Muscle of leg (tissue), 3 donors: ENCODE measurements at regions not wholly inside any gene's neighbourhood (a gene's known extent, or its start where the extent isn't known, plus 50 kb on each side); places are given as distances from the start of the nearest gene placed in this dataset.
A peak's percentile ranks its signal among the peaks of the same experiment; 100 is the strongest.
"Not testable (repeated sequence)": the region's sequence is repeated elsewhere in the genome, so short reads cannot be mapped to it uniquely, and the experiment has no call there.

Experiments
- DNase-seq: peaks from one replicate; pipeline ENCODE4 v3.0.0; 2013
- H3K27ac ChIP-seq: one replicate; pipeline ENCODE4 v1.5.1; 2013; ENCODE audit warnings: mild to moderate bottlenecking, low read length, control low read depth
- H3K27me3 ChIP-seq: one replicate; pipeline ENCODE4 v1.6.1; 2013; ENCODE audit warnings: low read length; ENCODE audit not compliant: control insufficient read depth, insufficient read depth
- H3K36me3 ChIP-seq: one replicate; pipeline ENCODE4 v1.6.1; 2013; ENCODE audit warnings: low read length; ENCODE audit not compliant: control insufficient read depth, insufficient read depth
- H3K4me1 ChIP-seq: one replicate; pipeline ENCODE4 v1.6.1; 2013; ENCODE audit warnings: low read length; ENCODE audit not compliant: control insufficient read depth, insufficient read depth
- H3K4me3 ChIP-seq: one replicate; pipeline ENCODE4 v1.5.1; 2013; ENCODE audit warnings: low read length, control low read depth
- H3K9me3 ChIP-seq: replicated peaks from 2 replicates; pipeline ENCODE4 v1.6.1; 2013; ENCODE audit warnings: low read depth, low read length; ENCODE audit not compliant: control insufficient read depth
- WGBS: methylation state at CpG from one replicate; pipeline ENCODE4 v1.1.5; 2013; ENCODE audit warnings: missing lambda C conversion rate; ENCODE audit not compliant: insufficient coverage; 5-methylcytosine and 5-hydroxymethylcytosine counted together

DNA sequence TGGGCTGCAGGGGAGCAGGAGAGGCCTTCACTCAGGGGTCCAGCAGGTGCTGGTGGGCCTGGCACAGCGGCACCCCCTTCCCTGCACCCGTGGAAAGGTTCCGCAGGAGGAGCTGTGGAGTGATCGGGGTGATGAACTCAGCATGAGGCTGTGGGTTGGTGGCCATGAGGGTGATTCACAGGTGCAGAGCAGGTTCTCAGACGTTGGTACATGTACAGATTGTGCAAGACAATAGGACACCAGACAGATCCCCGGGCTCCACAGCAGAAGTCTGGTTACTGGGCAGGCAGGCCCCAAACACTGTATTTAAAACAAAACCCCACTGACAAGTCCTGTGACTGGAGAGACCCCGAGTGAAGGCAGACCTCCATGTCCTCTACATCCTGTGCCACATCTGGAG is 151.6 kb upstream of the CDH4 start:
- no peaks in the 10 kb centered on the region for H3K27me3 ChIP-seq
- H3K4me3 ChIP-seq: no peak overlapping the region
- DNase-seq: no peak
- peaks cover 11% of the 10 kb centered on the region for H3K4me1 ChIP-seq
- H3K27ac ChIP-seq: no peak overlapping the region
- 68% methylated on average over 3 of the region's 7 CpGs for WGBS
- no peaks in the 10 kb centered on the region for H3K36me3 ChIP-seq
- H3K9me3 ChIP-seq: peaks cover 8% of the 10 kb centered on the region

DNA sequence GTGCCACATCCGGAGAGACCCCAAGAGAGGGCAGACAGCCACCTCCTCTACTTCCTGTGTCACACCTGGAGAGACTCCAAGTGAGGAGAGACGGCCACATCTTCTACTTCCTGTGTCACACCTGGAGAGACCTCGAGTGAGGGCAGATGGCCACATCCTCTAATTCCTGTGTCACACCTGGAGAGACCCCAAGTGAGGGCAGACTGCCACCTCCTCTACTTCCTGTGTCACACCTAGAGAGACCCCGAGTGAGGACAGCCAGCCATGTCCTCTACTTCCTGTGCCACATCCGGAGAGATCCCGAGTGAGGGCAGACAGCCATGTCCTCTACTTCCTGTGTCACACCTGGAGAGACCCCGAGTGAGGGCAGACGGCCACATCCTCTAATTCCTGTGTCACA is 150.7 kb upstream of the CDH4 start:
- not testable (repeated sequence) for H3K36me3 ChIP-seq, DNase-seq, H3K9me3 ChIP-seq, H3K27ac ChIP-seq, H3K27me3 ChIP-seq, H3K4me3 ChIP-seq
- H3K4me1 ChIP-seq: peaks cover 19% of the 10 kb centered on the region
- WGBS: 62% methylated on average over 4 of the region's 8 CpGs

GRCh38 chr20:61104232-61104631 is 147.8 kb upstream of the CDH4 start:
- H3K36me3 ChIP-seq: no peaks in the 10 kb centered on the region
- no peaks in the 10 kb centered on the region for H3K27me3 ChIP-seq
- WGBS: no CpG with 5 or more reads among the region's 5 CpGs
- peaks cover 24% of the 10 kb centered on the region for H3K4me1 ChIP-seq
- H3K9me3 ChIP-seq: no peaks in the 10 kb centered on the region
- DNase-seq: no peak
- H3K4me3 ChIP-seq: no peak overlapping the region
- H3K27ac ChIP-seq: no peak overlapping the region

DNA sequence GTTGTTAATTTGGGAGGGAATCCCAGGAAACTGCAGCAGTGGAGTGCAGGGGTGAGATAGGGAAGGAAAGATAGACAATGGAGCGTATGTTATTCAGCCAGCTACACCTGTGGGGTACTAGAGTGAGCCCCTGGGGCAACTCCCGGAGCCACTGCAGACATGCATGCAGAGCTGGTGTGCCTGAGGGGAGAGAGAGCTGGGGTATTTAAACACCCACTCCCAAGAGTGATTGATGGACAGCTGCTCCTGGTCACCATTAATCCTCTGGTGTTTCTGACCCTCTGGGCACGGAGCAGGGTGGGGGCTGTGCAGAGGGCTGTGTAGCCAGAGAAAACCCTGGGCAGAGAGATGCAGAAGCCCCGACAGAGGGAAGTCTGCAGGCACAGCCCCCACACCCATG is 146.7 kb upstream of the CDH4 start:
- H3K27ac ChIP-seq: no peak overlapping the region
- H3K4me3 ChIP-seq: no peak overlapping the region
- H3K36me3 ChIP-seq: no peaks in the 10 kb centered on the region
- no peak for DNase-seq
- H3K9me3 ChIP-seq: no peaks in the 10 kb centered on the region
- H3K27me3 ChIP-seq: no peaks in the 10 kb centered on the region
- WGBS: 38% methylated on average over 2 of the region's 4 CpGs
- H3K4me1 ChIP-seq: peaks cover 22% of the 10 kb centered on the region

GRCh38 chr20:61106438-61106837 is 145.6 kb upstream of the CDH4 start:
- H3K27ac ChIP-seq: no peak overlapping the region
- peaks cover 19% of the 10 kb centered on the region for H3K4me1 ChIP-seq
- DNase-seq: peak; percentile 65
- H3K36me3 ChIP-seq: no peaks in the 10 kb centered on the region
- no peaks in the 10 kb centered on the region for H3K9me3 ChIP-seq
- 63% methylated on average over 4 of the region's 5 CpGs for WGBS
- H3K4me3 ChIP-seq: no peak overlapping the region
- H3K27me3 ChIP-seq: no peaks in the 10 kb centered on the region

- no peak for DNase-seq
- Histone ChIP-seq H3K27me3 (no peaks in the 10 kb centered on the region), H3K9me3 (no peaks in the 10 kb centered on the region), H3K4me1 (peaks cover 21% of the 10 kb centered on the region), H3K36me3 (no peaks in the 10 kb centered on the region), H3K27ac (no peak overlapping the region), H3K4me3 (no peak overlapping the region)
- 82% methylated on average over 16 of the region's 17 CpGs for WGBS
These were observed 142.7 kb upstream of the CDH4 start for GRCh38 chr20:61109221-61109805.

DNA sequence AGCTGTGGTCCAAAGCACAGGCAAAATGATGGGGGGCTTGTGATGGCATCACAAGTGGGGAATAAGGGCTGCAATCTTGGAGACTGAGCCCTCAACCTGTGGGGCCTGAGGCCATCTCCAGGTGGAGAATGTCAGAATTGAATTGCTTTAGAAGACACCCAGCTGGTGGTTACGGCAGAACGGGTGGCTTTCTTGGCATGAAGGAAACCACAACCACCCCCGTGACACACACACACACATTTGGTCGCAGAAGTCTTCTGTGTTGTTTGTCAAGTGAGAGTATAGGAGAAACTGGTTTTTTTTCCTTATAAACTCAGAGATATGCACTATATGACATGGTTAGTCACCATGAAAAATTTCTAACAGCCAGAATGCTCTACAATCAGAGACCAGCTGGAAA is 139.5 kb upstream of the CDH4 start:
- no peak overlapping the region for H3K27ac ChIP-seq
- H3K4me3 ChIP-seq: no peak overlapping the region
- peaks cover 8% of the 10 kb centered on the region for H3K4me1 ChIP-seq
- H3K27me3 ChIP-seq: no peaks in the 10 kb centered on the region
- no CpG with 5 or more reads among the region's 4 CpGs for WGBS
- DNase-seq: no peak
- no peaks in the 10 kb centered on the region for H3K36me3 ChIP-seq
- H3K9me3 ChIP-seq: no peaks in the 10 kb centered on the region

GRCh38 chr20:61113731-61114130 is 138.3 kb upstream of the CDH4 start:
- H3K36me3 ChIP-seq: no peaks in the 10 kb centered on the region
- 93% methylated on average over 7 of the region's 8 CpGs for WGBS
- H3K27me3 ChIP-seq: peaks cover 2% of the 10 kb centered on the region
- DNase-seq: no peak
- H3K4me1 ChIP-seq: peaks cover 8% of the 10 kb centered on the region
- H3K9me3 ChIP-seq: no peaks in the 10 kb centered on the region
- H3K4me3 ChIP-seq: no peak overlapping the region
- no peak overlapping the region for H3K27ac ChIP-seq

DNA sequence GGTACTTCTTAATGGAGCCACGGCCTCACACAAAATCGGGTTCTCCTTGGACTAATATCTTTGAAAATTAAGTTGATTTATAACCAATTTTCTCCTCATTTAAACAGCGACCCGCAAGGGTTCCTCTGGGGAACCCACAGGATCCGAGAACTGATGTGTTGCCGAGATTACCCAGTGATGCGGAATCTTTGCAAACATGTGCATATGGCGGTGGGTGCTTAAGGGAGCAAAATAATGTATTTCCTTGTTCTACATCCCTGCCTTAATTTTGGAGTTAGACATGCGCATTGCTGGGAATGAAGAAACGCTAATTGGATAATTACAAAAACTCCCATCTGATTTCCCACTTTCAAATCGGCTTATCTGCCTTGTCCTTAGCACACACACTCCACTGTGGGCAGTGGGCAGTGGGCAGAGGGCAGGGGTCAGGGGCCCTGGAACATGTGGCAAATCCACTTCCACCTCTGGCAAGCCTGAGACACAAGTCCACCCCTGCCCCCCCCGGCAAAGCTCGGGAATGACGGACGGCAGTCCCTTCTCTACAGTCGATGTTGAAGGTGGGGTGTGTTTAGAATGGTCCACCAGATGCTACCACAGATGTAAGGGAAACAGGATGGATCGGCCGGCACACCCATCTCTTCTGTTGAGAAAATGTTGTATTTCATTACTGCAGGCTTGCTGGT is 137.4 kb upstream of the CDH4 start:
- Histone ChIP-seq H3K4me3 (no peak overlapping the region), H3K9me3 (no peaks in the 10 kb centered on the region), H3K36me3 (no peaks in the 10 kb centered on the region), H3K27me3 (peaks cover 5% of the 10 kb centered on the region), H3K27ac (no peak overlapping the region), H3K4me1 (peaks cover 8% of the 10 kb centered on the region)
- no CpG with 5 or more reads among the region's 18 CpGs for WGBS
- DNase-seq: no peak

DNA sequence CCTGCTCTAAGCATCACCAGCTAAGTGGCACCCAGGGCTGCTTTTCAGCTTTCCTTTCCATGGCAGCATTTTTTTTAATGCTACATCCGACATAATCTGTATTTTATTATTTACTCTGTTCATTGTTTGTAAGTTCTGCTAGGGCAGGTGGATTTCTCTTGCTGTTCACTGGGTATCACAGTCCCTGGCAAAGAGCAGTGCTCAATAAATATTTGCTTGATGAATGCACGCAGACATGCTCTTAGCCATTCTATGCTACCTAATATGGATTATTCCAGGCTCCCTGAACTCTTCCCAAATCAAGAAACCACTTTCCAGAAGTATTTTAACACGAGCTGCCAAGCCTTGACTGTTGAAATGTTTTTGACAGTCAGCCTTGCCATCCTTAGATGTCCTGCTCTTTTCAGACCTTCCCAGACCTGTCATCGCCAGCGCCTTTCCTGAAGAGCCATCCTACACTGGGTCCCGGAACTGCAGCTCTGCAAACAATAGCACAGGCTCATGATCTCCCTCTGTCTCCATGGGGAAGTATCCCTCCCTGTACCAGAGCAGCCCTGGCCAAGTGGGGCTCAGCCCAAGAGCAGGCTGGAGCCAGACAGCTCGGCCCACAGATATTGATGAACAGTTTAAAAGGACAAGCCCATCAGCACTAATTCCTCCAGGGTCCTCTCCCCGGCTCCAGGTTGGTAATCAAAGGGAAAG is 136.5 kb upstream of the CDH4 start:
- 27% methylated on average over 6 of the region's 8 CpGs for WGBS
- peak; percentile 36 for DNase-seq
- H3K4me1 ChIP-seq: peaks cover 10% of the 10 kb centered on the region
- H3K27me3 ChIP-seq: peaks cover 5% of the 10 kb centered on the region
- H3K4me3 ChIP-seq: no peak overlapping the region
- no peak overlapping the region for H3K27ac ChIP-seq
- no peaks in the 10 kb centered on the region for H3K36me3 ChIP-seq
- no peaks in the 10 kb centered on the region for H3K9me3 ChIP-seq
